IPS DF 4.7 (cell line): ENCODE measurements at regions not wholly inside any gene's neighbourhood (a gene's known extent, or its start where the extent isn't known, plus 50 kb on each side); places are given as distances from the start of the nearest gene placed in this dataset.
"Not testable (repeated sequence)": the region's sequence is repeated elsewhere in the genome, so short reads cannot be mapped to it uniquely, and the experiment has no call there.

Experiments
- DNase-seq: peaks from one replicate; pipeline ENCODE4 v3.0.0-alpha.2; 2013; ENCODE audit warnings: low spot score; ENCODE audit errors: extremely low read depth

GRCh38 chr6:114952229-114952628 is 609.4 kb upstream of the HS3ST5 start:
- DNase-seq: no peak

GRCh38 chr6:114945392-114945791 is 602.6 kb upstream of the HS3ST5 start:
- DNase-seq: no peak

- DNase-seq: no peak
These were observed 598.3 kb upstream of the HS3ST5 start for GRCh38 chr6:114941078-114941477.

GRCh38 chr6:114940181-114940580 is 597.4 kb upstream of the HS3ST5 start:
- DNase-seq: no peak

GRCh38 chr6:114939630-114940029 is 596.8 kb upstream of the HS3ST5 start:
- DNase-seq: no peak

- DNase-seq: no peak
These were observed 593.3 kb upstream of the HS3ST5 start for GRCh38 chr6:114936080-114936479.

- DNase-seq: no peak
These were observed 591.3 kb upstream of the HS3ST5 start for GRCh38 chr6:114934079-114934478.

GRCh38 chr6:114928731-114929130 is 585.9 kb upstream of the HS3ST5 start:
- DNase-seq: not testable (repeated sequence)

- no peak for DNase-seq
These were observed 563.3 kb upstream of the HS3ST5 start for GRCh38 chr6:114906096-114906495.

- DNase-seq: no peak
These were observed 554.7 kb upstream of the HS3ST5 start for GRCh38 chr6:114897536-114897935.

GRCh38 chr6:114892211-114892610 is 549.4 kb upstream of the HS3ST5 start:
- no peak for DNase-seq

GRCh38 chr6:114888241-114888640 is 545.4 kb upstream of the HS3ST5 start:
- DNase-seq: no peak

- no peak for DNase-seq
These were observed 544.0 kb upstream of the HS3ST5 start for GRCh38 chr6:114886670-114887436.

GRCh38 chr6:114879693-114880092 is 536.9 kb upstream of the HS3ST5 start:
- no peak for DNase-seq

- DNase-seq: no peak
These were observed 535.3 kb upstream of the HS3ST5 start for GRCh38 chr6:114878091-114878490.

- no peak for DNase-seq
These were observed 531.6 kb upstream of the HS3ST5 start for GRCh38 chr6:114874410-114874809.

GRCh38 chr6:114865506-114865905 is 522.7 kb upstream of the HS3ST5 start:
- not testable (repeated sequence) for DNase-seq

GRCh38 chr6:114863610-114864009 is 520.8 kb upstream of the HS3ST5 start:
- no peak for DNase-seq

- DNase-seq: no peak
These were observed 520.0 kb upstream of the HS3ST5 start for GRCh38 chr6:114862819-114863218.

GRCh38 chr6:114862064-114862463 is 519.2 kb upstream of the HS3ST5 start:
- no peak for DNase-seq

- no peak for DNase-seq
These were observed 501.5 kb upstream of the HS3ST5 start for GRCh38 chr6:114844359-114844758.

GRCh38 chr6:114839019-114839418 is 496.2 kb upstream of the HS3ST5 start:
- DNase-seq: no peak

GRCh38 chr6:114833211-114833610 is 490.4 kb upstream of the HS3ST5 start:
- no peak for DNase-seq

GRCh38 chr6:114830515-114830914 is 487.7 kb upstream of the HS3ST5 start:
- no peak for DNase-seq
